GM23248 (cell line): ENCODE measurements at regions not wholly inside any gene's neighbourhood (a gene's known extent, or its start where the extent isn't known, plus 50 kb on each side); places are given as distances from the start of the nearest gene placed in this dataset.
A peak's percentile ranks its signal among the peaks of the same experiment; 100 is the strongest.

ENCODE experiments used
- DNase-seq: peaks from one replicate; pipeline ENCODE4 v3.0.0-alpha.2; 2015
- H2AFZ ChIP-seq: fragments of 200-600 bp; sonication (generic); 2 replicates; pipeline ENCODE4 v1.6.1; 2016; ENCODE audit warnings: antibody characterized with exemption
- H3F3A ChIP-seq: fragments of 200-600 bp; sonication (generic); 2 replicates; pipeline ENCODE4 v1.6.1; 2016; ENCODE audit warnings: mild to moderate bottlenecking, antibody characterized with exemption, mixed run types; ENCODE audit not compliant: insufficient read depth
- H3K27ac ChIP-seq: fragments of 200-600 bp; sonication (generic); 2 replicates; pipeline ENCODE4 v1.5.1; 2016; ENCODE audit warnings: mild to moderate bottlenecking
- H3K27me3 ChIP-seq: fragments of 200-600 bp; sonication (generic); replicated peaks from 2 replicates; pipeline ENCODE4 v1.6.1; 2016; ENCODE audit warnings: mild to moderate bottlenecking; ENCODE audit not compliant: insufficient read depth
- H3K36me3 ChIP-seq: fragments of 200-600 bp; sonication (generic); 2 replicates; pipeline ENCODE4 v1.6.1; 2016; ENCODE audit warnings: low read depth, mild to moderate bottlenecking
- H3K4me1 ChIP-seq: fragments of 200-600 bp; sonication (generic); 2 replicates; pipeline ENCODE4 v1.6.1; 2016; ENCODE audit warnings: mild to moderate bottlenecking; ENCODE audit not compliant: insufficient read depth
- H3K4me2 ChIP-seq: fragments of 200-600 bp; sonication (generic); one replicate; pipeline ENCODE4 v1.6.1; 2016; ENCODE audit warnings: mild to moderate bottlenecking; ENCODE audit not compliant: unreplicated experiment
- H3K4me3 ChIP-seq: fragments of 200-600 bp; sonication (generic); 2 replicates; pipeline ENCODE4 v1.5.1; 2016; ENCODE audit warnings: mild to moderate bottlenecking
- H3K79me2 ChIP-seq: fragments of 200-600 bp; sonication (generic); 2 replicates; pipeline ENCODE4 v1.6.1; 2016; ENCODE audit warnings: mild to moderate bottlenecking; ENCODE audit not compliant: insufficient read depth
- H3K9ac ChIP-seq: fragments of 200-600 bp; sonication (generic); 2 replicates; pipeline ENCODE4 v1.6.1; 2016; ENCODE audit warnings: mild to moderate bottlenecking
- H3K9me2 ChIP-seq: fragments of 200-600 bp; sonication (generic); 2 replicates; pipeline ENCODE4 v1.6.1; 2016; ENCODE audit warnings: mixed run types, mild to moderate bottlenecking, moderate library complexity; ENCODE audit not compliant: insufficient read depth
- H3K9me3 ChIP-seq: fragments of 200-600 bp; sonication (generic); one replicate; pipeline ENCODE4 v1.6.1; 2017; ENCODE audit warnings: low read depth
- H4K20me1 ChIP-seq: fragments of 200-600 bp; sonication (generic); 2 replicates; pipeline ENCODE4 v1.6.0; 2016; ENCODE audit not compliant: insufficient read depth
- EZH2 ChIP-seq: fragments of 200-600 bp; sonication (generic); IDR thresholded peaks from 2 replicates; pipeline ENCODE4 v1.6.1; 2018; ENCODE audit warnings: antibody characterized with exemption, mild to moderate bottlenecking; ENCODE audit not compliant: insufficient read depth, poor library complexity, severe bottlenecking
- EZH2phosphoT487 ChIP-seq: fragments of 200-600 bp; sonication (generic); IDR thresholded peaks from 2 replicates; pipeline ENCODE4 v1.6.1; 2018; ENCODE audit warnings: antibody characterized with exemption, moderate library complexity, mild to moderate bottlenecking, low read depth; ENCODE audit not compliant: insufficient read depth
- WGBS, 2 experiments: methylation state at CpG; one replicate each; pipeline ENCODE4 v1.1.6; 2015 to 2017; ENCODE audit warnings: low lambda C conversion rate in 2 of 2, low coverage in 1 of 2; ENCODE audit errors: missing lambda C conversion rate in 2 of 2; 5-methylcytosine and 5-hydroxymethylcytosine counted together
- in situ Hi-C: fragments of 300-500 bp; cut with MboI; formaldehyde crosslinking; loops from 2 replicates; pipeline ENCODE4 v1.15.0; 2020

- no peaks in the 10 kb centered on the region for H3K9me3 ChIP-seq
- no peaks in the 10 kb centered on the region for H3F3A ChIP-seq
- in situ Hi-C loops = no loop called here
- WGBS, 2 experiments = 1 to 3% methylated on average over 3 of the region's 3 CpGs
- no peaks in the 10 kb centered on the region for H3K9me2 ChIP-seq
- H3K27me3 ChIP-seq = no peaks in the 10 kb centered on the region
- peak; percentile 65 for DNase-seq
- peaks cover 14% of the 10 kb centered on the region for H3K4me1 ChIP-seq
- peak overlapping the region; percentile 68 for H3K4me3 ChIP-seq
- H3K36me3 ChIP-seq = no peaks in the 10 kb centered on the region
- no peaks in the 10 kb centered on the region for H4K20me1 ChIP-seq
- H3K27ac ChIP-seq = peak overlapping the region; percentile 50
- peak overlapping the region; percentile 69 for H3K9ac ChIP-seq
- TF ChIP-seq EZH2phosphoT487 = no peak
- TF ChIP-seq EZH2 = no peak
- H3K79me2 ChIP-seq = no peaks in the 10 kb centered on the region
- H2AFZ ChIP-seq = peak overlapping the region; percentile 93
- H3K4me2 ChIP-seq = peak overlapping the region; percentile 89
Observed at GRCh38 chr3:105938101-105938500, 69.3 kb upstream of the CBLB start.

DNA sequence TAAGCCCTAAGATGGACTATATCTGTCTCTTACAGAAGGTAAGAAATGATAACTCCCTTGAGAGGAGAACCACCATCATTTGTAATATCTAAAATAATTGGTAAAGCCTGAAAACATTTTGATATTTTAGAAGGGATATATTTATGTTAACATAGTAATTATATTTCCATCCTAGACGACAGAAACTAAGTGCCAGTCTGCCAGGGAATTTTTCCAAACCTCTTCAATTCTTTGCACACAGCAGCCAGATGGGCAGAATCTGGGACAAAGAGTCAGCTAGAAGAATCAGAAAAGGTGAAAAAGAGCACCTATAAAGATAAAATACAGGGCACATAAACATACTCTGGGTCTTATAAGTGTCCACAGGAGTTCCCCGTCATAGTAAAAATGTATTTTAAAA is 70.0 kb upstream of the CBLB start:
- H3K4me1 ChIP-seq = peaks cover 19% of the 10 kb centered on the region
- H3K4me3 ChIP-seq = peak overlapping the region; percentile 68; the same call in 1 of the 2 replicates
- in situ Hi-C loops = no loop called here
- WGBS, 2 experiments = 60 to 61% methylated on average over 2 of the region's 2 CpGs
- TF ChIP-seq EZH2phosphoT487 (no peak), EZH2 (no peak)
- H3K27ac ChIP-seq = peak overlapping the region; percentile 50
- DNase-seq = no peak
- H3K27me3 ChIP-seq = no peaks in the 10 kb centered on the region
- H3K79me2 ChIP-seq = no peaks in the 10 kb centered on the region
- no peaks in the 10 kb centered on the region for H3K9me3 ChIP-seq
- no peaks in the 10 kb centered on the region for H3K9me2 ChIP-seq
- no peaks in the 10 kb centered on the region for H4K20me1 ChIP-seq
- H3K9ac ChIP-seq = peak overlapping the region; percentile 69
- H2AFZ ChIP-seq = peak overlapping the region; percentile 93
- peaks cover 5% of the 10 kb centered on the region for H3F3A ChIP-seq
- H3K4me2 ChIP-seq = peak overlapping the region; percentile 89
- H3K36me3 ChIP-seq = no peaks in the 10 kb centered on the region

DNA sequence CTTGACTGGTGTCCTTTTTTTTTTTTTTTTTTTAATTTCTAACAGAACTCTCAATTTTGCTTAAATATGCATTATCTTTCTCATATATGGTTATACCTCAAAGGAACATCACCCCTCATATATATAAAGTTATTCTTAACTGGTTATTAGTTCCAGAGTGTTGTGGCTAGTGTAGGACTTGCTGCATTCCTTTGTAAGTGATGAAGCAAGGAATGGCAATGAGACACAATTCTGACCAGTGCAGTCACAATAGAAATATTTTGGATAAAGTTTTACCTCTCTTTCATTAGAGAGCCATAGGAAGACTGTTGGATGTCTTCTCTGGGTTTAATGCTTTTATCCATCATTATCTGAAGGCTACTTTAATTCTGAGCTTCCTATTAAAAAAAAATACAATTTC is 75.5 kb upstream of the CBLB start:
- DNase-seq = peak; percentile 72
- TF ChIP-seq EZH2phosphoT487 (no peak), EZH2 (no peak)
- Histone ChIP-seq H3K4me3 (peak overlapping the region; percentile 41), H3K27me3 (no peaks in the 10 kb centered on the region), H3K79me2 (no peaks in the 10 kb centered on the region), H3K36me3 (no peaks in the 10 kb centered on the region), H3K27ac (peak overlapping the region; percentile 85), H4K20me1 (no peaks in the 10 kb centered on the region), H2AFZ (peak overlapping the region; percentile 28), H3K9ac (peak overlapping the region; percentile 40), H3F3A (peaks cover 34% of the 10 kb centered on the region), H3K9me3 (no peaks in the 10 kb centered on the region), H3K4me1 (peaks cover 45% of the 10 kb centered on the region), H3K9me2 (no peaks in the 10 kb centered on the region), H3K4me2 (peak overlapping the region; percentile 74)
- in situ Hi-C loops = no loop called here

DNA sequence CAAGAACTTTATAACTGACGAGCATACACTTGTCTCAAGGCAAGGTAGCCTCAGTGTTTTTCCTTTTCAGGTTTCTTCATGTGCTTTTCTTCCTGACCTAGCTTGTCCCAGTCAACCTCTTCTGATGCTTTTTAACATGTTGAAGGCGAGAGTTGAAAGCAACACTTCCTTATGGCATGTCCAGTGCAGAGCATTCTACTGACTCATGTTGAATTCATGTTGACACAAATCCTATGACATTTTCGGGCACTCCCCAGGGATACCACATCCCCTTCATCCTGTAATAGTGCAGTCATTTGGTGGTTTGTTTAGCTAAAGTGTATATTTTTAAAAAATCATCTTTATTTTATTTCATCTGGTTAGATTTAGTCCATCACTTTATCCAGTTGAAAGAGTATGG is 75.9 kb upstream of the CBLB start:
- DNase-seq = peak; percentile 79

DNA sequence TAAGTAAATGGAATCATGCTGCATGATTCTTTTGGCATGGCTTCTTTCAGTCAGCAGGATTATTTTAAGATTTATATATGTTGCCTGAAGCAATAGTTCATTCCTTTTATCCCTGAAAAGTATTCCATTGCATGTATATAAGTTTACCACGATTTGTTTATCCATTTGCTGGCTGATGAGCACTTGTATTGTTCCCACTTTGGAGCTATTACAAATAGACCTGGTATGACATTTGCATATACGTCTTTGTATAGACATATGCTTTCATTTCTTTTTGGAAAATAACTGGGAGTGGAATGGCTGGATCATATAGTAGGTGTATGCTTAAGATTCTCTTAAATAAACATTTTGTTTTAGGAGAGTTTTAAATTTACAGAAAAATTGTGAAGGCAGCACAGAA is 79.3 kb upstream of the CBLB start:
- Histone ChIP-seq H3F3A (peaks cover 34% of the 10 kb centered on the region), H2AFZ (peak overlapping the region; percentile 47; the same call in 1 of the 2 replicates), H3K27ac (no peak overlapping the region), H3K9me3 (no peaks in the 10 kb centered on the region), H3K27me3 (no peaks in the 10 kb centered on the region), H3K4me3 (no peak overlapping the region), H3K36me3 (no peaks in the 10 kb centered on the region), H3K4me1 (peaks cover 45% of the 10 kb centered on the region), H4K20me1 (no peaks in the 10 kb centered on the region), H3K9ac (no peak overlapping the region), H3K9me2 (no peaks in the 10 kb centered on the region; the same call in 1 of the 2 replicates), H3K79me2 (no peaks in the 10 kb centered on the region), H3K4me2 (no peak overlapping the region)
- TF ChIP-seq EZH2 = no peak
- no peak for TF ChIP-seq EZH2phosphoT487
- WGBS, 2 experiments = 55 to 66% methylated on average over 2 of the region's 2 CpGs
- DNase-seq = no peak
- in situ Hi-C loops = no loop called here

More for the DNA sequence above, 75.9 kb upstream of the CBLB start:
- peak overlapping the region; percentile 85 for H3K27ac ChIP-seq
- H3K9me3 ChIP-seq = no peaks in the 10 kb centered on the region
- WGBS, 2 experiments = 25 to 27% methylated on average over 3 of the region's 3 CpGs
- H3F3A ChIP-seq = peaks cover 34% of the 10 kb centered on the region
- H2AFZ ChIP-seq = peak overlapping the region; percentile 28
- H3K9me2 ChIP-seq = no peaks in the 10 kb centered on the region
- in situ Hi-C loops = no loop called here
- H3K36me3 ChIP-seq = no peaks in the 10 kb centered on the region
- peak overlapping the region; percentile 41 for H3K4me3 ChIP-seq
- H4K20me1 ChIP-seq = no peaks in the 10 kb centered on the region
- peak overlapping the region; percentile 40 for H3K9ac ChIP-seq
- H3K79me2 ChIP-seq = no peaks in the 10 kb centered on the region
- H3K4me1 ChIP-seq = peaks cover 45% of the 10 kb centered on the region
- no peak for TF ChIP-seq EZH2
- TF ChIP-seq EZH2phosphoT487 = no peak
- no peaks in the 10 kb centered on the region for H3K27me3 ChIP-seq
- peak overlapping the region; percentile 74 for H3K4me2 ChIP-seq
